ENCODE measurements at regions not wholly inside any gene's neighbourhood (a gene's known extent, or its start where the extent isn't known, plus 50 kb on each side); places are given as distances from the start of the nearest gene placed in this dataset.
"Not testable (repeated sequence)": the region's sequence is repeated elsewhere in the genome, so short reads cannot be mapped to it uniquely, and the experiment has no call there.

DNA sequence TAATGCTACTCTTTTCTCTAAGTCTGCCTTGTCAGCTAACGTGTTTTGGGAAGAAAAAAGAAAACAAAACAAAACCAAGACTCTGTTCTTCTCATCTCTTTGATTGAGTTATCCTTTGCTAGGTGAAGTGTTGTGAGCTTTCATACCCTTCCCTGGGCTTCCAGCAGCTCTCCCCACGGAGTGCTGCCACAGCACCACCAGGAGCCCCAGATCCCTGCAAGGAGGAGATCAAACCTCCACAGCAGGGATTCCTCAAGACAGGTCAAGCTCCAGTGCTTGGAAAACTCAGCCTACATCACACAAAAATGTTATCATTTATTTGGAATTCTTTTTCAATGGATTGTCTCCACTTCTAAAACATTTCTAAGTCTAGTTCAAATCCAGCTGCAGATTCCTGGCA lies 1981.9 kb upstream of the TENM3 start:
- no peak for DNase-seq (ENCODE audit: low spot score)

DNA sequence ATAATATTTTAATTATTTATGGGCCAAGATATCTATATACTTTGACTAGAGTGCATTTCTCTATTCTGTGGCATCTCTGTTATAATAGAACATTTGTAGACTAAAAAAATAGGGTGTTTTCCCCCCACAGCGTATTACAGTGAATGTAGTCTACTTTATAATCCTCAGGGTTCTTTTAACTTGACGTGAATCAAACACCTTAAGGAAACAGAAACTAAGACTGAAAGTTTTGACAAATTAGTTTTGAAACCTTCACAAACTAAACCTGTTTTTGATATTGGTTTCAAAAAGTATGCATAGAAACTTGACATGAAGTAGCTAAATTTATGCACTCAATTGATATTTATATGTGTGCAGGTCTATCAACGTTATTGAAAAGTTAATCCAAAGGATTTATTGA lies 1963.1 kb upstream of the TENM3 start:
- DNase-seq (ENCODE audit: low spot score), result no peak

DNA sequence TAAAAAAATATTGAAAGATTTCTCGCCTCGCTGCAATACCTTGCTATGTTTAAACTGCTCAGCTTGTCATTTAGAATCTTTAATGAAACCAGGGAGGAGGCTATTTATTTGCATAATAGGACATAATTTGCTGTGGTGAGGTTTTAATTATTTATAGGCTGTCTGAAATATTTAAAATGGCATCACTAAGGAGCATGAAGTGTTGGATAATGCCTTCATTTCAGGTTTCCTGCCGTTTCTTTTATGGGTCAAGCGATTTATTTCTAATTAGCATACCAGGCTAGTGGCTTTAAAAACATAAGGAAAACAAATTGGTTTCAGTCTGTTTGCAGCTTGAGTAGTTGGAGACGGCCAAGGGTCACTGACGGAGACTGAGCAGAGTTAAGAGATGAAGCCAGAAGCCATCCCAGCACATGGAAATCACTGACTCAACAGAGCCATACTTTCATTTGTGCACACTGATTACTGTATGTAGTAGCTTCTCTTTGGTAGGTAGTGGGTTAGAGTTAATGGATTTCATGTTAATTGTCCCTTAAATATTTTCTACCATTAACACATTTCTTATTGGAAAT lies 1962.4 kb upstream of the TENM3 start:
- DNase-seq (ENCODE audit: low spot score), result no peak

DNA sequence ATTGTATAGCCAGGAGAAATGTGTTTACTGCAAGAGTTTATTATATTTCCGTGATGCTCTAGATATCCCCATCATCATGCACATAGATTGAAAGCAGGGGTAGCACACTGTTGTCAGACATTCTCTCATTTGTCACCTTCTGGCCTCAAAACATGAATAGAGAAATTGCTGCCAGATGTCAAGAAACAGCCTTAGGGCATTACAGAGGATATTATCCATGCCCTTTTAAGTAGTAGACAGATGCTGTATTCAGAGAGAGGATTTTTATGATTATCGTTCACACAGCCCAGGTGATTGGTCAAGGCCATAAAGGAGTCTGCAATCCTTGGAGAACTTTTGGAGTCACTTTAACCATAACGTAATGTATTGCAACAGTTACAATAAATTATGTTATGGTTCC lies 1961.5 kb upstream of the TENM3 start:
- DNase-seq (ENCODE audit: low spot score), result no peak

DNA sequence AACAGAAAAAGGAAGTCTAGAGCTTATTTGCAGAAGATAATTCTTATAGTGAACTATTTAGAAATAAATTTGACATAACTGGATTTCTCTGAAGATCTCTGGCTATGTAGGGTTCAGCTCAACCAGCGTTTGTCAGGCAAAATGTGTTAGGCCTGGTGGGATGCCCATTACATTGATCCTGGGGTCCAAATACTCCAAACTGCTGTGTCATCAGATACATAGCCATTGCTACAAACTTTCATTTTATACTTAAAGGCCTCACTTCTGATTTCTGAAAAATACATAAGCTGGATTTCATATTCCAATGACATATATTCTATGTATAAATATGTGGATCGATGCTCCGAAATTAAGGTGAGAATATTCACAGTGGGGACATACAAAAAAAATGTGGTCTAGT lies 1958.9 kb upstream of the TENM3 start:
- DNase-seq (ENCODE audit: low spot score), result no peak

DNA sequence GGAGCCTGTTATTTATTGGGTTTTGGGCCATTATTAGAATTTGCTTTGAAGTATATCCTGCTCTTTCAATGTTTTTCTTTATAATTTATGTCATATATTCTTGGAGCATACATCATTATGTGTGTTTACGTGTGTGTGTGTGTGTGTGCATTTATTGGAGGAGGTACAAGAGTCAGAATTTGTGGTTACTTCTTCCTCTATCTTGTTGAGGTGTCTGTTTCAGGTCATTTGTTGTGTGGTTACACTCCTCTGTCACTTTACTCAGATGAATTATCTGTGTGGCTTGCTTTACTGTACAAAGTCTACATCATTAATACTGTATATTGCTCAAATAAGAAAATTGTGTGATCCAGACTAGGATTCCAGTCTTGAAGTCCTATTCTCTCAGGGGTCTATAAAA lies 1957.4 kb upstream of the TENM3 start:
- DNase-seq (ENCODE audit: low spot score), result no peak

DNA sequence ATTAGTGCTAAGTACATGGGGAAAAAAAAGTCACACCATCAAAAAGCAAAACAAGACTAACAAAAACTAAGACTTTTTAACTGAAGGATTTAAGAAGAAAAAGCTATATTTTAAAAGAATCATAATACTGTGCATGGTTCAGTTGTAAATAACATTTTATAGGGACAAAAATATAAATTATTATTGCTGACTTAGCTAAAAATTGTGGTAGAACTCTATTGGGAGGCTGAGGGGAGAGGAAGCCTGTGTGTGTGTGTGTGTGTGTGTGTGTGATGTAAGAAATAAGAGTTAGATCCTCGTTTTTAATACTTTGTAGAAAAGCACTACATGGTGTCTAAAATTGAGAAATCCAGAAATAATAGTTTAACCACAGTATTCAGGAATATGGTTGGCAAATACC lies 1950.9 kb upstream of the TENM3 start:
- DNase-seq (ENCODE audit: low spot score), result no peak

DNA sequence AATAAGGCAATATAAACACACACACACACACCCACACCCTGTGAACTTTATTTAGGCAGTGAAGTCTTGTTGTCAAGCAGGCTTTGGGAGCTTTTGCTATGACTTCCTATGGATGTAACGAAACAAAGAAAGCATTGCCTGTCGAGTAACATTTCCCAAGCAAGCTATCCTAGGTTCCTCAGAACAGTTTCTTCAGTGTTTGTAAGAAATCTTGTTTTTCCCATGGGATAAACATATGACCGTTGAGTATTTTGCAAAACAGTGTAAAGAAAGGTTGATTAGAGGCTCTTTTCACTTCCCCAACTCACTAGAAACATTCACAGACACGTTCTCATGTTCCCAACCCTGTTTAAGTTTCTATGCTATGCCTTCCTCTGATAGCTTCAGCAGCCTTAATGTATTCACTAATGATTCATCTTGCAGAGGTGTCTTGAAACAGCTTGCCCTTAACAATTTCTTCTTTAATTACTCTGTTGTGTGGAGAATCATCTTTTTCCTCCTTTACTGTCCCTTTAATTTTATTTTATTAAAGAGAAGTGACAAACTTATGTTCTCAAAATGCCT lies 1947.1 kb upstream of the TENM3 start:
- no peak for DNase-seq (ENCODE audit: low spot score)

DNA sequence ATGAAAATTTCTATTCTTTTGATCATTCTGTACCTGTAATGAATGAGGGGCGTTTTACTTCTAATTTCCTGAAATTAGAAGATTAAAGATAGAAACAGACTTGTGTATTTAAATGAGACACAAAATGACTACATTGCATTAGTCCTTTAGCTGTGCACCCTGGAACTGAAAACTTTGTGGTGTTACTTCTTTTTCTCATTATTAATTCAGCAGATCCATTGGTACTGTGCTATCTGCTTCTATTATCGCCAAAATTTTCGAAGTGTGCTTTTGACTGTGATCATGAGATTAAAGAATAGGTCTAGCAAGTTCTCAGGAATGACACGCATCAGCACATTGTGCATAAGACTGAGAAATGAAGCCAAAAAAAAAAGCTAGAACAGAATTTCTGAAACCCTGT lies 1938.9 kb upstream of the TENM3 start:
- DNase-seq (ENCODE audit: low spot score), result no peak

DNA sequence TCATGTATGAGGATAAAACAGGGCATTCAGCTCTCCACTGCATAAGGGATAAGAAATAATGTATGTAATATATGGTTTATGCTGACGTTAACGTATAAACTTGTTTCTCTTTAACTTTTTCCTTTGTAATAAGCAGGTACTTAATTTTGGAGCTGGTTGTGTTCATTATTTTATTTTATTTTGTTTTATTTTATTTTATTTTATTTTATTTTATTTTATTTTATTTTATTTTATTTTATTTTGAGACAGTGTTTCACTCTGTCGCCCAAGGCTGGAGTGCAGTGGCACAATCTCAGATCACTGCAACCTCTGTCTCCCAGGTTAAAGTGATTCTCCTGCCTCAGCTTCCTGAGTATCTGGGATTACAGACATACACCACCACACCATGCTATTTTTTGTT lies 1932.6 kb upstream of the TENM3 start:
- no peak for DNase-seq (ENCODE audit: low spot score)

DNA sequence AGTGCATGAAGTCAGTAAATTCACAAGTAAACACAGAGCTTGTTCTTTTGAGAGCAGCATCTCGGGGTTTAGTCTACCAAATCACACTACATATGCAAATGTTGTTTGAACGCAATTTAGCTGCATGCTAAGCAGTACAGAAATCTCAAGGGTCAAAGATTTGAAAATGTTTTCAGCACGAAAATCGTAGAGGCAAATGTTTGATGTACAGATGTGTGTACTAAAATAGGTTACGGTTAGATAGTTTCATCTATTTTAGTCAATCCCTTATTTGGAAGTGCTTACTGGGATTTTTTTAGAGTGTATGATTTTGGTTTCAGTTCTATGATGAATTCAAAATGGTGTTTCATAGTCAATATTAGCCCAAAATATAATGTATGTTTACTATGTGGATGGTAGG lies 1928.2 kb upstream of the TENM3 start:
- no peak for DNase-seq (ENCODE audit: low spot score)

DNA sequence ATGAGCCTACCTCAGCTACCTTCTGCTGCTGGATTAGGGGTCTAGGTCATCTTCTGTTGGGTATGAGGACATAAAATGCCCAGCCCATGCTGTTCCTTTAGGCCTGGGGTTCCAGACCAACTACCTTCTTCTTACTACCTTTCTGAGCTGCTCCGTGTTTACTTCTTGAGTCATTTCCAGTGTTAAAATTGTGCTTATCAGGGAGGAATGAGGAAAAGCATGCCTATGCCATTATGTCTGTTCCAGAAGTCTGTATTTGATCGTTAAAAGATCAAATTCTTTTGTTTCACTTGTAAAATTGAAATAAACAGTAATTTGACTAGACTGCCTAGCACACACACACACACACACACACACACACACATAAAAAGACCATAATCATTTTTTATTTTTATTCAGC lies 1912.7 kb upstream of the TENM3 start:
- no peak for DNase-seq (ENCODE audit: low spot score)

DNA sequence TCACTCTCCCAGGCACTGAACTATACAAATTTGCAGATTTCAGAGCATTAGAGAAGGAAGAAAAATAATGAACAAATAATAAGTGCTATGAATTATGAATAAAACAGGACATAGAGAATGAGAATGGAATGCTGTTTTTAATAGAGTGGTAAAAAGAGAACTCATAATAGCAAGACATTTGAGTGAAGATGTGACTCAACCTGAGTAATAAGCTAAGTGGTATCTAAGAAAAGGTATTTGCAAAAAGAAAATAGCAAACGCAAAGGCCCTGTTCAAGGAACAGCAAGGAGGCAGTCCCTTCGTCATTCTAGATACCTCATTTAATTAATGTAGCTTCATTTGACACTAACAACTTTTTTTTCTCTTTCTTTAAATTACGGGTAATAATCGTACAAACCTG lies 1910.0 kb upstream of the TENM3 start:
- DNase-seq (ENCODE audit: low spot score), result no peak

DNA sequence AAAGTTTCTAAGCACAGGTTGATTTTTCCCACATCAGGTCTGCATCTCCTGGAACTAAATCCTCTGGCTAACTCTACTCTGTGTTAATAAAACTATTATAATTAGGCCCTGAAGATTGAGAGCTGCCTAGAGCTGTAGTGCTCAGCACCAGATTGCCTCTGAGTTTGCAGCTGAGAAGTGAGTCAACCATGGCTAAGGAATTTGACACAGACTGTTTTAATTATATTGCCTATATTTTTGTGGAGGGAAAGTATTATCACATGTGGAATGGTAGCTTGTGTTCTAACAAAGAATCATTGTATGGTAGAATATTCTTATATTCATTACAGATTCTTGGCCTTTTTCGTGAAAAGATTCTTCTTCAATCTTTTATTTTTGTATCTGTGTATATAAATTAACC lies 1907.6 kb upstream of the TENM3 start:
- DNase-seq (ENCODE audit: low spot score), result no peak

DNA sequence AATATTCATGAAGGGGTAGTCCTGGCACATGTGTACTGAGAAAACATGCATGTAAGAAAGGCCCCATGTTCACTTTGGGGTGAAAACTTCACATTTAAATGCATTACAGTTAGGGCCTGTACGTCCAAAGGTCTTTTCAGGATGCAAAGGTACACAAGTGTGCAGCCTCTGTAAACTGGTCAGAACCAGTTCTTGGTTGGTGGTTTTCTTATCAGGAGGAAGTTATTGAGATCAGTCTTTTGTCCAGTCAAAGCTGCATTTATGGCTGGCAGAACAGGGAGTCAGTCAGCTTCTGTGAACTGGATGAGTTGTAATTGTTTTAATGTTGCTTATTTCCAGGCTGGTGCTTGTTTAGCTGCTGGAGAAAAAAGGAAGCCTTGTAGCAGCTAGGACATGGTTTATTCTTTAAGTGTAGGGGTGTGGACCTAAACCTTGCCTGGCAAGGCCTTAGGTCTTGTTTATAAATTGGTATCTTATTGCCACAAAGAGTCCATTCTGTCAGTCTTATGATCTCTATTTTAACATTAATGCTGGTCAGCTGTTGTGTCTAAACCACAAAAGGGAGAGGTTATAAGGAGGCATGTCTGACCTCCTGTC lies 1906.6 kb upstream of the TENM3 start:
- DNase-seq (ENCODE audit: low spot score), result no peak

DNA sequence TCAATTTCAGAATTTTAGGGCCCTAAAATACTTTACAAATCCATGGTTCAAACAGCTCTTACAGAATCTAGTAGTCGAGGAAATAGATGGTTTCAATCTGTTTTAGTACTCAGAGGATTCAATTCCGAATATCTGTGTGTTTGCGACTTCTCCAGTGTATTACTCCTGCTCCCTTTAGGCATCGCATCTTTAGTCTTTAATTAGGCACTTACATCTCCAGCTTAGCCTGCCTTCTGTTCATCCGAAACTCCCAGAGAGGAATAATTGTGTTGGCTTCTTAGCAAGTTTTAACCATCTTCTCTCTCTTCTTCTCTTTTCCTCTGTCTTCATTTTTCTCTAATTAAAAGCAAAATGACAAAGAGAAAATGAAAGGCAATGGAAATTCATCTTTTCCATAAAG lies 1901.3 kb upstream of the TENM3 start:
- DNase-seq (ENCODE audit: low spot score), result no peak

DNA sequence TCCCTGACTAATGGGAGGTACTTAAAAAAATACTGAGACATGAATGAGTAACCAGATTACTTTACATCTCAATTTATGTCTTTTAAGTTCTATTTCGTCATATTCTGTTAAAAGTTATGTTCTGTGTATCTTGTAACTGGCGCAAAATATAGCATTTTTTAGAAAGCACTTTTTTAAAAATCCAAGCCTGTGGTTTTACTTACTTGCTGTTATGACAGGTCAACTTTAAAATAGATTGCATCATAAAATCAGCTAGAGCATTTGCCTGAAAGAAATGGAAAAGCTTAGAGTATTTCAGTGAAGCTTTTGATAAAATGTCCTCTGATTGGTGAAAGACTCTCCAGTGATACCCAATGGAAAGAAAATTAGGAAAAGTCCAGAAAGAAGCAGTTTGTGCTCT lies 1892.3 kb upstream of the TENM3 start:
- no peak for DNase-seq (ENCODE audit: low spot score)

DNA sequence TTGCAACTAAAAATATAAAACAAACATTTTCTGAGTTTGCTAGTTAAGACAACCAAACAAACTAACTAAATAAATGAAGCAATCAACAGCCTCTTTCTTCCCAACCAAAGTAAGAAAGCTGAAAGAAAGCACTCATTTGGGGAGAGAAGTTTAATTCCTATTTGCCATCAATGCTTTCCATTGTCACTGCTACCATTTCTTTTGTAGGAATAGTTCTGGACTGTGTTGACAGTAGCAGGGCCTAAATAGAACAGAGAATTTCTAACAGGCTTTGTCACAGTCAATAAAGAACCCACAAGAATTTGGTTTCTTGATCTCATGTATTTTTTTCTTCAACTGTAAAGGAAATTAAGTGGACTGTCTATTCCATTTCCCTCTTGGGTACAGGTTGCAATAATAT lies 1886.4 kb upstream of the TENM3 start:
- no peak for DNase-seq (ENCODE audit: low spot score)

DNA sequence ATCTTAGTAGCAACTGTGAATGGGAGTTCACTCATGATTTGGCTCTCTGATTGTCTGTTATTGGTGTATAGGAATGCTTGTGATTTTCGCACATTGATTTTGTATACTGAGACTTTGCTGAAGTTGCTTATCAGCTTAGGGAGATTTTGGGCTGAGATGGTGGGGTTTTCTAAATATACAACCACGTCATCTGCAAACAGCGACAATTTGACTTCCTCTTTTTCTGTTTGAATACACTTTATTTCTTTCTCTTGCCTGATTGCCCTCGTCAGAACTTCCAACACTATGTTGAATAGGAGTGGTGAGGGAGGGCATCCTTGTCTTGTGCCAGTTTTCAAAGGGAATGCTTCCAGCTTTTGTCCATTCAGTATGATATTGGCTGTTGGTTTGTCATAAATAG lies 1883.1 kb upstream of the TENM3 start:
- DNase-seq (ENCODE audit: low spot score), result not testable (repeated sequence)

DNA sequence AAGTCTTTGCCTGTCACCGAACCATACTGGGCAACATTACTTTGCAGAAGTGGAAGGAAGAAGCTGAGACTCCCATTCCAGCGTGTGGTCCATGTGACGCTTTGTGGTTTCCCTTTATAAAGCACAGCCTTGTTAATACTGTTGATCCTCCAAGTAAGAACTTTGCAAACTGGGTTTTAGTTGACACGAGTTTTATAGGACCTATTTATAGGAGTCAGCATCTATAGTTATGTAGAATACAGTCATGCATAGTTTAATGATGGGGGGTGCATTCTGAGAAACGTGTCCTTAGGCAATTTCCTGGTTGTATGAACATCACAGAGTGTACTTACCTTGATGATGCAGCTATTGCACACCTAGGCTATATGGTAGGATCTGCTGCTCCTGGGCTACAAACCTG lies 1879.4 kb upstream of the TENM3 start:
- DNase-seq (ENCODE audit: low spot score), result no peak

DNA sequence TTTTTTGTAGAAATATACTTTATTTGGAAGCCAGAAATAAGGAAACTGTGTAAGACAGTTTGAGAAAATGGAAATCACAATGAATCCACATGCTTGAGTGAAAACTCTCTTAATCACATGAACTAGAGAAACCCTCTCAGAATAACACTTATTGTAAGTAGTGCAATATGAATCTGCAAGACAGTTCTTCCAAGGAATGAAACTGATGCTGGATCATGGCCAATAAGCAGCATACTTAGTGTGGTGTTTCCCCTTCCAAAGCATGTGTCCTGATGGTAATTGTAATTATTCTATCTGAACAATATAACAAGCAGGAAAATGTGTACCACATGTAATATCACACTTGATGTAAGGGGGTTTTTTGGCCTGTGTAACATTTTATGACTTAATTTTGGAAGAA lies 1870.5 kb upstream of the TENM3 start:
- DNase-seq (ENCODE audit: low spot score), result no peak

DNA sequence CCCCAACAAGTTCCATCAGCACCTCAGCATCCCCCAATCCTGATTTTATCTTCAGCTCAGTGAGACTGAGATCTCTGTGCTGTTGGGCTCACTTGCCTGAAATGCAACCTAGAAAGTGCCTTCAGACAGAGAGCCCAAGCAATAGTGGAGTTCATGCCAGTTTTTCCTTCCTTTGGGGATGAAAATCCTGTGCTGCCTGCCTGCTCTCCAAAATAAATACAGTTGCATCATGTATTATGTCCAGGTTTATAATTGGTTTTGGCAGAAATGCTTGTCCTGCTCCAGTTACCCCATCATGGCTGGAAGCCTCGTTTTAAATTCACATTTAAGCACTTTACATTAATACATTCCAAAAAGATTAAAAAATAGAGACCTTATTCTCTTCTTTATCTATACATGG lies 1865.5 kb upstream of the TENM3 start:
- no peak for DNase-seq (ENCODE audit: low spot score)

DNA sequence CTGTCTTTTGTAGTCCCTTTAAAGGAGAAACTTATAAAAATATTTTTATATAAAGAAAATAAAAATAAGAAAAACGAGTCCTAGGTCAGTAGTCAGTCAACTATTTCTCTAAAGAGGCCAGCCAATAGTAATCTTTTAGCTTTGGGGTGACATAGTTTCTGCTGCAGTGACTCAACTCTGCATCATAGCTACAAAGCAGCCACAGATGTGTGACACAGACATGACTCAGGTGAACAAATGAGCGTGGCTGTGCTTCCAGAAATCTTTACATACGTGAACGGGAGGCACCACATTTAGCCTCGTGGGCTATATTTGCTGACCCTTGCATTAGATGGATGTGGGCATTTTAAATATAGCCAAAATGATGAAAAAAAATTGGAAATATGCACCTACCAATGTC lies 1862.5 kb upstream of the TENM3 start:
- no peak for DNase-seq (ENCODE audit: low spot score)

DNA sequence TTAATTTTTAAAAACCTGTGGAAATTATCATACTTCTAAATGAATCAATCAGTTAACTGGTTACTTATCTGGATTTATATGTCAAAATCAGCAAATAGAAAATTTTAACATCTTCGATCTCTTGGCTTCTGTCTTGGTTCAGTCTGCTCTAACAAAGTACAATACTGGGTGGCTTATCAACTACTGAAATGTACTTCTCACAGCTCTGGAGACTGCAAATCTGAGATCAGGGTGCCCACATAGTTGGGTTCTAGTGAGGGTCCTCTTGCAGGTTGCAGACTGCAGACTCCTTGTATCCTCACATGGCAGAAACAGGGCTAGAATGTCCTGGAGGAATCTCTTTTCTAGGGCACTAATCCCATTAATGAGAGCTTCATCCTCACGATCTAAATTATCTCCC lies 1851.6 kb upstream of the TENM3 start:
- DNase-seq (ENCODE audit: low spot score), result no peak

All from globus pallidus (tissue), 1 donor.